B cell (primary cell): ENCODE measurements at regions not wholly inside any gene's neighbourhood (a gene's known extent, or its start where the extent isn't known, plus 50 kb on each side); places are given as distances from the start of the nearest gene placed in this dataset.

Source experiments
- CTCF ChIP-seq: fragments of 200-600 bp; IDR thresholded peaks from one replicate; pipeline ENCODE4 v1.8.0; 2022; ENCODE audit warnings: antibody characterized with exemption, mild to moderate bottlenecking
- EZH2 ChIP-seq: IDR thresholded peaks from 2 replicates; pipeline ENCODE4 v1.6.1; 2012; ENCODE audit warnings: borderline replicate concordance, low read depth, mild to moderate bottlenecking, moderate library complexity, low read length; ENCODE audit not compliant: insufficient read depth, poor library complexity, severe bottlenecking

- TF ChIP-seq CTCF: no peak
- no peak for TF ChIP-seq EZH2
Observed at GRCh38 chr15:93414576-93415231, 325.7 kb upstream of the RGMA start.
